ENCODE measurements at regions not wholly inside any gene's neighbourhood (a gene's known extent, or its start where the extent isn't known, plus 50 kb on each side); places are given as distances from the start of the nearest gene placed in this dataset.

DNA sequence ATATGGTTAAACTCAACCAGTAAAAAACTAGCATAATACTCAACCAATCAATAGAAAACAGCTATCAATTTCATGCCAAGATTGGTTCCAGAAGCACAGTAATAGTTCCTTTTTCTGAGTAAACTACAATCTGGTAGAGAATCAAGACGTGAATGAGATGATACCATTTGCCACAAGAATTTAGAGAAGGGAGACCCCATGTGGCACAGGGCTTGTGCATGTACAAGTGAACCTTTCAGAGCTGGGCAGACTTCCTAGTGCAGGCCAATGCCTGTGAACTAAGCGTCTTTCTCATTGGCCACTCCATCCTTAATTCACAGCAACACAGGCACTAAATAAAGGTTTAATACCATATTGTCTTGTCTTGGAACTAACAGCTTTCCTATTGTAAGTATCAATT, 213.5 kb downstream of the RFPL4B start:
- TF ChIP-seq EP300 (IDR thresholded peaks at IDR 0.05): no peak
- no peak for TF ChIP-seq CHD4 (IDR thresholded peaks at IDR 0.05; ENCODE audit: borderline replicate concordance)
- TF ChIP-seq POLR2AphosphoS2 (conservative IDR thresholded peaks at IDR 0.05; ENCODE audit: low read length): no peak
- no peak for TF ChIP-seq ZC3H11A (IDR thresholded peaks at IDR 0.05)
- no peak for TF ChIP-seq NPAS2 (CRISPR knock-in tag; IDR thresholded peaks at IDR 0.05; ENCODE audit: borderline replicate concordance)
- no peak for TF ChIP-seq CBX8 (IDR thresholded peaks at IDR 0.05)
- no peak for TF ChIP-seq CBX2 (IDR thresholded peaks at IDR 0.05; ENCODE audit: borderline replicate concordance, low read depth)
- no peak for TF ChIP-seq RNF2 (IDR thresholded peaks at IDR 0.05; ENCODE audit: borderline replicate concordance, low read depth)
- no peak for TF ChIP-seq KDM1A (IDR thresholded peaks at IDR 0.05; ENCODE audit: low read depth)
- no peak for TF ChIP-seq E2F6 (IDR thresholded peaks at IDR 0.05; ENCODE audit: borderline replicate concordance, low read depth)
- TF ChIP-seq HMGXB4 (CRISPR knock-in tag; IDR thresholded peaks at IDR 0.05; ENCODE audit: borderline replicate concordance): no peak
- no peak for TF ChIP-seq NFE2L2 (conservative IDR thresholded peaks at IDR 0.05; ENCODE audit: low read length)
- no peak for TF ChIP-seq PBX3 (IDR thresholded peaks at IDR 0.05)
- no peak for TF ChIP-seq KDM5A (IDR thresholded peaks at IDR 0.05)
- no peak for TF ChIP-seq JUN (IDR thresholded peaks at IDR 0.05)
- TF ChIP-seq BHLHE40 (IDR thresholded peaks at IDR 0.05; ENCODE audit: low read depth, low read length): no peak
- TF ChIP-seq ZNF302 (CRISPR knock-in tag; IDR thresholded peaks at IDR 0.05): no peak
- no peak for TF ChIP-seq HOXB5 (CRISPR knock-in tag; IDR thresholded peaks at IDR 0.05)
- ATAC-seq (no peak), DNase-seq (ENCODE audit: low read depth in 1 of 2, low spot score in 1 of 2) (peak in 1 of 2 experiments; percentile 0), FAIRE-seq (no peak)
- Histone ChIP-seq H3K4me1 (no peaks in the 10 kb centered on the region), H3K9me3 (no peaks in the 10 kb centered on the region), H3K27ac (no peak overlapping the region), H3K4me3 (no peak overlapping the region), H3K4me2 (no peak overlapping the region)
- CTCF ChIA-PET: no interaction called here
- POLR2A ChIA-PET: no interaction called here
- WGBS (ENCODE audit: missing lambda C conversion rate): 30% methylated on average over 2 of the region's 2 CpGs

- no peak overlapping the region for H3K4me2 ChIP-seq
- 6% methylated on average over 7 of the region's 7 CpGs for WGBS (ENCODE audit: missing lambda C conversion rate)
- POLR2A ChIA-PET: no interaction called here
- no peaks in the 10 kb centered on the region for H3K9me3 ChIP-seq
- no peak for FAIRE-seq
- DNase-seq (ENCODE audit: low read depth in 1 of 2, low spot score in 1 of 2): no peak
- no peak overlapping the region for H3K4me3 ChIP-seq
- no peak for ATAC-seq
- H3K27ac ChIP-seq: no peak overlapping the region
- no peaks in the 10 kb centered on the region for H3K4me1 ChIP-seq
- CTCF ChIA-PET: no interaction called here
- no peak for TF ChIP-seq FOSB (CRISPR knock-in tag; IDR thresholded peaks at IDR 0.05)
- TF ChIP-seq BHLHE40 (IDR thresholded peaks at IDR 0.05; ENCODE audit: low read depth, low read length): no peak
- TF ChIP-seq, protein P1, sequence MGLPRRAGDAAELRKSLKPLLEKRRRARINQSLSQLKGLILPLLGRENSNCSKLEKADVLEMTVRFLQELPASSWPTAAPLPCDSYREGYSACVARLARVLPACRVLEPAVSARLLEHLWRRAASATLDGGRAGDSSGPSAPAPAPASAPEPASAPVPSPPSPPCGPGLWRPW (IDR thresholded peaks at IDR 0.05): no peak
Measured at GRCh38 chr6:112562301-112563231, 215.4 kb downstream of the RFPL4B start.

DNA sequence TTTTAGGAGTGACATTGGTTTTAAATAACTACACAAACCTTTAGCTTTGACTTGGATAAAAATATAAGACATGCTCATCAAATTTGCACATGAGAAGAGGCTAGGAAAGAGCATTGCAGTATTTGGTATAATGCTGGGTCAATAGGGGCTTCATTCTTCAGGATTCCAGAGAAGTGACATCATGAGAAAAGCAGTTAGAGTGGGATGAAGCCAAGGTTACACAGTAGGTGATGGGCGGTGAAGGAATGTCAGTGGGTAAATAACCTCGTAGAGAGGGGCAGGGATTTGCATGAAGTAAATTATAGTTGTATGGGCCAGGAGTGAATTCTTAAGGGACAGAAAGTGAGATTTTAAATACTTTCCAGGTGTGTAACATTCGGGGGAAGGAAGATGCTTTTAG, 216.2 kb downstream of the RFPL4B start:
- no peak overlapping the region for H3K4me2 ChIP-seq
- ATAC-seq (no peak), FAIRE-seq (no peak), DNase-seq (ENCODE audit: low read depth in 1 of 2, low spot score in 1 of 2) (no peak)
- TF ChIP-seq RARB (CRISPR knock-in tag; IDR thresholded peaks at IDR 0.05) (no peak), KDM1A (IDR thresholded peaks at IDR 0.05; ENCODE audit: low read depth) (no peak), ZNF302 (CRISPR knock-in tag; IDR thresholded peaks at IDR 0.05) (no peak), POLR2AphosphoS2 (conservative IDR thresholded peaks at IDR 0.05; ENCODE audit: low read length) (no peak), ZFP36 (IDR thresholded peaks at IDR 0.05; ENCODE audit: borderline replicate concordance, partially characterized antibody) (no peak), BCL3 (IDR thresholded peaks at IDR 0.05) (no peak), MYC (IDR thresholded peaks at IDR 0.05; ENCODE audit: borderline replicate concordance, low read length) (no peak), HMGXB4 (CRISPR knock-in tag; IDR thresholded peaks at IDR 0.05; ENCODE audit: borderline replicate concordance) (no peak)
- H3K4me1 ChIP-seq: no peaks in the 10 kb centered on the region
- WGBS (ENCODE audit: missing lambda C conversion rate): 10% methylated on average over 3 of the region's 3 CpGs
- ChIA-PET POLR2A (no interaction called here), CTCF (no interaction called here)
- H3K9me3 ChIP-seq: no peaks in the 10 kb centered on the region
- no peak overlapping the region for H3K4me3 ChIP-seq
- H3K27ac ChIP-seq: no peak overlapping the region

Data from A549 (cell line).